ENCODE measurements at regions not wholly inside any gene's neighbourhood (a gene's known extent, or its start where the extent isn't known, plus 50 kb on each side); places are given as distances from the start of the nearest gene placed in this dataset.

GRCh38 chr2:239833269-239834109 is 191.7 kb downstream of the NDUFA10 start:
- TF ChIP-seq CTCF (IDR thresholded peaks at IDR 0.05), result no peak
- no peak for TF ChIP-seq POLR2A (IDR thresholded peaks at IDR 0.05)
